Stimulated activated CD4-positive, alpha-beta T cell treated with anti-CD3 and anti-CD28 coated beads, Interleukin-1b, Interleukin-23, amount 100 ng/mL, for 1 hour (primary cell): ENCODE measurements at regions not wholly inside any gene's neighbourhood (a gene's known extent, or its start where the extent isn't known, plus 50 kb on each side); places are given as distances from the start of the nearest gene placed in this dataset.
A peak's percentile ranks its signal among the peaks of the same experiment; 100 is the strongest.
"Not testable (repeated sequence)": the region's sequence is repeated elsewhere in the genome, so short reads cannot be mapped to it uniquely, and the experiment has no call there.

Experiments used
- DNase-seq, 2 donors: peaks; one replicate each; pipeline ENCODE4 v3.0.0-alpha.2; 2020; ENCODE audit warnings: low read depth in 2 of 2

DNA sequence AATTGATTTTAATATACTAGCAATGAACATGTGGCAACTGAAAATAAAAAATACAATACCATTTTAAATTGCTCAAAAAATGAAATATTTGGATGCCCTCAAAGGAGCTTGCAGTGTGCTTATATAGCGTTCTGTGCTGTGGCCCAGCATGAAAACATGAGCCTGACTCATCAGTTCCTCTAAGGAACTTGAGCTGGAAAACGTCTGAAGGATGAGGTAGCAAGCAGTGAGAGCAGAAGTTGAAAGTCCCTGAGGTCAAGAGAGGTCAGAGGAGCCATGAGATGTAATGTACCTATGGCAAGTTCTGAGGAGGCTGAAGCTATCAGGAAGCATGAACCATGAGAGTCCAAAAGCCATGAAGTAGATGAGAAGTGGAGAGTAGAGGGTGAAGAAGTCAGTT, 59.7 kb downstream of the HMGB3 start:
- DNase-seq: no peak

DNA sequence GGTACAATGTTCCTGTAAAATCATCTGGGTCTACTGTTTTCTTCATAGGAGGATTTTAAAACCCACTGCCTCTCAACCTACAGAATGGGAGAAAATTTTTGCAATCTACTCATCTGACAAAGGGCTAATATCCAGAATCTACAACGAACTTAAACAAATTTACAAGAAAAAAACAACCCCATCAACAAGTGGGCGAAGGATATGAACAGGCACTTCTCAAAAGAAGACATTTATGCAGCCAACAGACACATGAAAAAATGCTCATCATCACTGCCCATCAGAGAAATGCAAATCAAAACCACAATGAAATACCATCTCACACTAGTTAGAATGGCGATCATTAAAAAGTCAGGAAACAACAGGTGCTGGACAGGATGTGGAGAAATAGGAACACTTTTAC, 83.2 kb downstream of the HMGB3 start:
- DNase-seq: not testable (repeated sequence)

DNA sequence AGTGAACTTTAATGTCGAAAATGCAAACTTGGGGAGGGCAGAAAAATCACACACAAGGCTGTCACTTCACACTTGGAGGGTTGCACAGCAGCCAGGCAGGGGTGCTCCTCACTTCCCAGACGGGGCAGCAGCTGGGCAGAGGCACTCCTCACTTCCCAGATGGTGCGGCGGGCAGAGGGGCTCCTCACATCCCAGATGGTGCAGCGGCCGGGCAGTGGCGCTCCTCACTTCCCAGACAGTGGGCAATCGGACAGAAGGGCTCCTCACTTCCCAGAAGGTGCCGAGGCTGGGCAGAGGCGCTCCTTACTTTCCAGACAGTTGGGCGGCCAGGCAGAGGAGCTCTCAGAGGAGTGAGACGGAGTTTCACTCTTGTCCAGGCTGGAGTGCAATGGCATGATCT, 90.6 kb downstream of the HMGB3 start:
- no peak for DNase-seq

DNA sequence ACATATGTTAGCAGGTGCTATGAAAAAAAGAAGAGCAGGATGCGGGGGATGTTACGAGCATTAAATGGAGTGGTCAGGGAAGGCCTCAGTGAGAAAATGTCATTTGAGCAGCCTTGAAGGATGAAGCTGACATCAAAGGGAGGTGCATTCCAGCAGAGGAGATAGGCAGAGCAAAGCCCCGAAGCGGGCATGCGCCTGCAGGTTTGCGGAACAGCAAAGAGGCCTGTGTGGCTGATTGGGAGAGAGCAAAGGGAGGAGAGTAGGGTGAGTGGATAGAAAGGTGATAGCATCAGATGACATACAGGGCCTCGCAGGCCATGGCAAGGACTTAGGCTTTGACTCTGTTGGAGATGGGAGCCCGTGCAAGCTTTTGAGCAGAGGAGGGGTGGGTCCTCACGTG, 95.4 kb upstream of the GPR50 start:
- no peak for DNase-seq

DNA sequence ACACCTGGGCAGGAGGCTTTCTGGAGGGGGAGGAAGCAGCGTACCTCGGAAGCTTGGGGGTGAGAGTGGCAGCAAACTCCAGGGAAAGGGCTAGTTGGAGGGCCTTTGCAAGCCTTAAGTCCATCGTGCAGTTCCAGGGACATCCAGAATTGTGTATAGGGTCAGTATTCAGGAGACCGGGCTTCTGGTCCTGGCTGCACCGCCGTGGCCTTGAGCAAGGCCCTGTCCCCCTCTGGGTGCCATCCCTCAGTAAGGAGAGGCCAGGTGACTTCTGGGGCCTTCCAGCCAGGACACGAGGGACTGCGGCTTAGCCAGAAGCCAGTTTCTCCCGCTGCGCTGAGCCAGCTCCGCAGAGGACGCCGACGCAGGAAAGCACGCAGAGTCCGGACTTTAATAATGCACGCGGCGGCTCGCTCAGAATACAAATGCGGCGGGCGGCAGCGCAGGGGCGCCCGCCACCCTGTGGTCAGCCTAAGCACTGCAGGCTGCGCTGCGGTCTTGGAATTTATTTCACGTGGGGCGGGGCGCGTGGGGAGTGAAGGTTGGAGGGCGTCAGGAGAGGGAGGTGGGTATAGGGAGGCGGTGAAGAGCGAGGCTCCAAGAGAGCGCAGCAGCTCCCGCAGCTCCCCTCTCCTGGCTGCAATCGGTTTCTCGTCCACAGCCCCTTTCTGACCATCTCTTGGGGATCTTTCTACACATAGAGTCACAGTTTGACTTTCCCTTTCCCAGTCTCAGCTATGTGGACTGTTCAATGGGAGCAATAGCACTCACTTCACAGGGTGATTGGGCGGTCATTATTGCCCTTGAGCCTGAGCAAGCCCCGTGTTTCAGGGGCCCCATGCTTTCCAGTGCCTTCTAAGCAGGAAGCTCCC, 94.1 kb upstream of the GPR50 start:
- peak in 1 of 2 donors; percentile 21 for DNase-seq

DNA sequence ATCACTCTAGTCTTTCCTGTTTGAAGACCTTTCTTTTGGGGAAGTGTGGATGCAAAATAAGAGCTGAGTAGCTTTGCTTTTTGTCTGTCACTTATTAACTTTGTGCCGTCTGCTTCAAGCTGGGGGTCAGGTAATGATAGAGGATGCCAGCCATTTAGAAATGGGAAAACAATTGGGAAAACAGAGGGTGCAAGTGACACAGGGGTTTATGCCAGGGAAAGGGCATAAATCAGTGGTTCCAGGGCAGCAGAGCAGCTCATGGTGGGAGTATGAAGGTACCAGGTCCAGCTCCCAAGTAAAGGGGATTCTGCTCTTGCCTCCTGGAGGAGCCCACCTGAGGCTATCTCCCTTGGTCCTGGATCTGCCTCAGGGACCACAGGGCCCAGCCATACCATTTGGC, 91.9 kb upstream of the GPR50 start:
- no peak for DNase-seq

DNA sequence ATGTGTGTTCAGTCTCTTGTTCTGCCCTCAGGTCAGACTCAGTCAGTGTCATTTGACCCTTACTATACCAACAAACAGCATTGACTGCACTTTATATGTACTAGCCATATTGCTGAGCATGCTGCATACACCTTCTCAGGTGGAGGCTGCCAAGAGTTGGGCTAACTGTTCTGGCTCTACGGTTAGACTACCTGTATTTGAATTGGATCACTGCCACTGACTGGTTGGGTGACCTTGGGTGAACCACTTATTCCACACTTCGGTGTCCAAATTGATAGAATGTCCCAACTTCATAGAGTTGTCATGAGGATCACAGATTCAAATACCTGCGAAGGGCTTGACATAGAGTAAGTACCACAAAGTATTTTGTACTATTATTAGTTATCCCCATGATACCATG, 91.2 kb upstream of the GPR50 start:
- DNase-seq: no peak

DNA sequence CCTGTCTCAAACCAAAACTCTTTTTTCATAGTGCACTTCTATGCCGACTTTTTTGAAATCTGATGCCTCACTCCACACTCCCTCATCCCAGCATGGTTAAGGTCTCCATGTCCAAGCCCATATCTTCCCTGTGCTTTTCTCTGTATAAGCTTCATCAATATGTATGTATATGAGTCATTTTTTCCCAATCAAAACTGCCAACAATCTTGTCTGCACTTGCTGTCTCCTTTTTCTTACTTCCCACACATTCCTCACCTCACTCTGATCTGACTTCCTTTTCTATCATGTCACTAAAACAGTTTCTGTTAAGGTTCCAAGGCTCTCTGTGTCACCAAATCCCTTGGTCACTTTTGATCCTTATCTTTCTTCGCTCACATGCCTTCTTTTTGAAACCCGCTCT, 88.2 kb upstream of the GPR50 start:
- DNase-seq: no peak

DNA sequence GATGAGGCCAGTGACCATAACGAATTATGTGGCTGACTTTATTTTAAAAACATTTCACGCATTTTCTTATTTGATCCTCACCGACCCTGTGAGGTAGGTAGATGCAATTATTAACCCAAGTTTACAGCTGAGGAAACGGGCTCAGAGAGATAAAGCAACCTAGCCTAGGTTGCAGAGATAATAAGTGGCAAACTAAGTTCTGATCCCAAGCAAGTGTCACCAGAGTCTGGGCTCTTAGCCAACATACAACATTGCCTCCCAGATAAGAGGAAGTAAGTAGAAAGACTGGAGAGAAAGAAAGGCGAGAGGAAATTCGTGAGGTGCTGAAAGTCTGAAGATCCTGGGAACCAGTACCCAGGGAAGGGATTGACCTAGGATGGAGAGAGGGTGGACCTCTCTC, 77.4 kb upstream of the GPR50 start:
- DNase-seq: no peak

DNA sequence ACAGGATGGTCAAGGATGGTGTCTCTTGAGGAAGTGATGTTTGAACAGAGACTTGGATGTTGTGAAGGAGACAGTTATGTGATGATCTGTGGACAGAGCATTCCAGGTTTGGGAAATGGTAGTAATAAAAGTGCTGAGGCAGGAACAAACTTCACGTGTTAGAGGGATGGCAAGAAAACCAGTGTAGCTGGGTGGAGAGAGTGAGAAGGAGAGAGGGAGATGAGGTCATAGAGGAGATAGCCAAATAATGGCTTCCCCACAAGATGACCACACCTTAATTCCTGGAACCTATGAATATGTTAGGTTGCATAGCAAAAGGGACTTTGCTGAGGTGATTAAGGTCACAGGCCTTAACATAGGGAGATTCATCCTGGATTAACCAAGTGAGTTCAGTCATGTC, 75.6 kb upstream of the GPR50 start:
- DNase-seq: no peak

DNA sequence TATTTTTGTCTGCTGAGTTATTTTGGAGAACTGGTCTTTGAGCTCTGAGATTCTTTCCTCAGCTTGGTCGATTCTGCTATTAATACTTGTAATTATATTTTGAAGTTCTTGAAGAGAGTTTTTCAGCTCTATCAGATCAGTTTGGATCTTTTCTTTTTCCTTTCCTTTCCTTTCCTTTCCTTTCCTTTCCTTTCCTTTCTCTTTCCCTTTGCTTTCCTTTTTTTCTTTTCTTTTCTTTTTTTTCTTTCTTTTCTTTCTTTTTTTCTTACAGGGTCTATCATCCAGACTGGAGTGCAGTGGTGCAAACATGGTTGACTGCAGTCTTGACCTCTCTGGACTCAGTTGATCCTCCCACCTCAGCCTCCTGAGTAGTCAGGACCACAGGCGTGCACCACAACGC, 63.2 kb upstream of the GPR50 start:
- DNase-seq: not testable (repeated sequence)
